AG09319 (cell line): ENCODE measurements at regions not wholly inside any gene's neighbourhood (a gene's known extent, or its start where the extent isn't known, plus 50 kb on each side); places are given as distances from the start of the nearest gene placed in this dataset.

Experiments
- DNase-seq: peaks from one replicate; pipeline ENCODE4 v3.0.0-alpha.2; 2010; ENCODE audit warnings: low read depth; ENCODE audit errors: extremely low read depth
- CTCF ChIP-seq: IDR thresholded peaks from 2 replicates; pipeline ENCODE4 v1.5.1; 2011; ENCODE audit warnings: low read depth, mild to moderate bottlenecking, inconsistent platforms, low read length, moderate library complexity

- no peak for DNase-seq
- TF ChIP-seq CTCF = no peak; the same call in 1 of the 2 replicates
Observed at GRCh38 chr4:111806331-111806730, 338.9 kb upstream of the FAM241A start.

GRCh38 chr4:111807576-111807975 lies 337.7 kb upstream of the FAM241A start:
- DNase-seq = no peak
- TF ChIP-seq CTCF = no peak

GRCh38 chr4:111808174-111808573 lies 337.1 kb upstream of the FAM241A start:
- no peak for TF ChIP-seq CTCF

GRCh38 chr4:111811661-111812060 lies 333.6 kb upstream of the FAM241A start:
- no peak for DNase-seq
- TF ChIP-seq CTCF = no peak

More at GRCh38 chr4:111808174-111808573, 337.1 kb upstream of the FAM241A start:
- no peak for DNase-seq

- DNase-seq = no peak
- no peak for TF ChIP-seq CTCF
Observed at GRCh38 chr4:111812114-111812513, 333.1 kb upstream of the FAM241A start.

GRCh38 chr4:111812760-111813159 lies 332.5 kb upstream of the FAM241A start:
- no peak for TF ChIP-seq CTCF

GRCh38 chr4:111813555-111814140 lies 331.6 kb upstream of the FAM241A start:
- TF ChIP-seq CTCF = no peak
- DNase-seq = no peak

More at GRCh38 chr4:111812760-111813159, 332.5 kb upstream of the FAM241A start:
- DNase-seq = no peak
